Effector memory CD8-positive, alpha-beta T cell (primary cell): ENCODE measurements at regions not wholly inside any gene's neighbourhood (a gene's known extent, or its start where the extent isn't known, plus 50 kb on each side); places are given as distances from the start of the nearest gene placed in this dataset.

Experiments
- ATAC-seq: fragments of 150-1000 bp; cut with Tn5 transposase; replicated peaks from 2 replicates; pipeline ENCODE4 v1.10.0; 2021; ENCODE audit warnings: mild to moderate bottlenecking, moderate library complexity
- DNase-seq, 3 experiments: peaks; one replicate each; pipeline ENCODE4 v3.0.0; 2021
- H3K27ac Mint-ChIP-seq, 2 donors: one replicate each; pipeline ENCODE4 v1.8.0; 2022; ENCODE audit warnings: mild to moderate bottlenecking in 2 of 2, mixed read lengths in 2 of 2, moderate library complexity in 2 of 2
- H3K27me3 Mint-ChIP-seq, 2 donors: one replicate each; pipeline ENCODE4 v1.8.0; 2022; ENCODE audit warnings: mixed read lengths in 2 of 2
- H3K36me3 Mint-ChIP-seq: one replicate; pipeline ENCODE4 v1.8.0; 2022; ENCODE audit warnings: mild to moderate bottlenecking, moderate library complexity, mixed read lengths; ENCODE audit not compliant: insufficient read depth
- H3K4me1 Mint-ChIP-seq, 2 donors: one replicate each; pipeline ENCODE4 v1.8.0; 2022; ENCODE audit warnings: low read depth in 2 of 2, mixed read lengths in 2 of 2
- H3K4me3 Mint-ChIP-seq, 2 donors: one replicate each; pipeline ENCODE4 v1.8.0; 2022; ENCODE audit warnings: mild to moderate bottlenecking in 2 of 2, mixed read lengths in 2 of 2, moderate library complexity in 2 of 2
- H3K9me3 Mint-ChIP-seq, 2 donors: one replicate each; pipeline ENCODE4 v1.8.0; 2022; ENCODE audit warnings: mixed read lengths in 2 of 2

DNA sequence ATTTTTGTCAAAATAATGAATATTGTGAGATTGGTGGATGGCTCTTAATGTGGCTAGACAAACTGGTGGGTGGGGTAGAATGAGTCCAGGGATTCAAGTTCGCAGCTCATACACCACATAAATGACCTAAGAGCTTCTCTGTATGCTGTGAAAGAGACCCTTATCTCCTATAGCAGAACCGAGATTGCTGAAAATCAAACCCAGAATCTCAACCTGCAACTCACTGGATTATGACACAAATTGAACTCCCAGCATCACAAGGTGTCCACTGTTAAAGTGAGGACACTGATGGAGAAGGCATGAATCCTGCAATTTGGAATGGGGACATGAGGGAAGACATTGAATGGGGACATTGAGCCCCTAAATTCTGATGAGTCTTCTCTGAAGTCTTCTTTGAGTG, 51.3 kb upstream of the CNKSR3 start:
- DNase-seq (no peak), ATAC-seq (no peak)
- H3K27me3 Mint-ChIP-seq = peaks cover 5 to 19% of the 10 kb centered on the region in 2 donors
- H3K9me3 Mint-ChIP-seq = no peaks in the 10 kb centered on the region
- no peaks in the 10 kb centered on the region for H3K4me1 Mint-ChIP-seq
- H3K36me3 Mint-ChIP-seq = no peaks in the 10 kb centered on the region
- H3K4me3 Mint-ChIP-seq = no peak overlapping the region
- no peak overlapping the region for H3K27ac Mint-ChIP-seq

DNA sequence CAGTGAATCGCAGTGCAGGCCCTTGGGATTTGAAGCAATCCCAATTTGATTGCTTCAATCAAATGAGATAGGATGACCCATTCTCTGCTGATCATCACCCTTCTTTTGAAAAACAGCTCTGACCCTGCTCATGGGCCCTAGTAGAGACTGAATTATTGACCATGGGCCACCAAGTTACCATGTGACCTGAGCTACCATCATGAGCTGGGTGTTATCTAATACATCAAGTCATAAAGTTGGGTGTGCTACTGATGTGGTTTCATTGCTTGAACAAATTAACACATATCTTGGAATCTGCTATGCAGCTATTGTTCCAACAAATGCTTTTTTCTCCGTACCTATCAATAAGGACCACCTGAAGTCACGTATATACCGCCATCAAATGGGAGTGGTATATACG, 54.8 kb upstream of the CNKSR3 start:
- H3K4me1 Mint-ChIP-seq = no peaks in the 10 kb centered on the region
- H3K4me3 Mint-ChIP-seq = no peak overlapping the region
- H3K27me3 Mint-ChIP-seq = peaks cover 15 to 18% of the 10 kb centered on the region in 2 donors
- no peak overlapping the region for H3K27ac Mint-ChIP-seq
- H3K36me3 Mint-ChIP-seq = no peaks in the 10 kb centered on the region
- DNase-seq (no peak), ATAC-seq (no peak)
- no peaks in the 10 kb centered on the region for H3K9me3 Mint-ChIP-seq

DNA sequence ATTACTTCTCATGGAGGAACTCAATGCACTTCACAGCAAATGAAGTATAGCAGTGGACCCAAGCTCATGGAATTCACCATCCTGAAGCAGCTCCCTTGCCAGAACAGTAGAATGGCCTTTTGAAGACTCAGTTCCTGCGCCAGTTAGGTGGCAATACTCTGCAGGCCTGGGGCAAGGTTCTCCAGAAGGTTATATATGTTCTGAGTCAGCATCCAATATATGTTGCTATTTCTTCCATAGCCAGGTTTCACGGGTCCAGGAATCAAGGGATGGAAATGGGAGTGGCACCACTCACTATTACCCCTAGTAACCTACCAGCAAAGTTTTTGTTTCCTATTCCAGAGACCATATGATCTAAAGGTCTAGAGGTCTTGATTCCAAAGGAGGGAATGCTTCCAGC, 56.4 kb upstream of the CNKSR3 start:
- Mint-ChIP-seq H3K36me3 (no peaks in the 10 kb centered on the region), H3K27ac (no peak overlapping the region), H3K27me3 (peaks cover 13 to 16% of the 10 kb centered on the region in 2 donors), H3K4me1 (no peaks in the 10 kb centered on the region), H3K4me3 (no peak overlapping the region), H3K9me3 (no peaks in the 10 kb centered on the region)
- DNase-seq (no peak), ATAC-seq (no peak)

DNA sequence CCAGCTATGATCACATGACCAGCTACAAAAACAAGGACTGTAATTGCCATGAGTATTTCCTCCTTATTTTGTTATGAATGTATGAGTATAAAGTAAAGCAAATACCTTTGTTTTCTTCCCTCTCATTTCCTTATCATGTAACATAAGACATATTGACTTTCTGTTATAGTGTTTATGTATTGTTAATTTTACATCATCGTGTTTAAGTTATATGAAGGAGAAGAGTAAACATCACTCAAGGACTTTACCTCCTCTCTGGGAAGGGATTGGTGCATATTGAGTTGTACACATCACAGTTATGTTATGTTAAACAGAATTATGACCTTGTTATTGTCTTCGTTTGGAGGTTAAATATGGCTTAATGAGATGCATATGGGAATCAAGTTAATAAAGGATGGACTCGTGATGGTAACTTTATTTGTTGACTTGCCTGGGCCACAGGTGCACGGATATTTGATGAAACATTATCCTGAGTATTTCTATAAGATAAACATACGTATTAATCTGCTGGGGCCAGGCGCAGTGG, 57.3 kb upstream of the CNKSR3 start:
- ATAC-seq (no peak), DNase-seq (no peak)
- no peaks in the 10 kb centered on the region for H3K36me3 Mint-ChIP-seq
- H3K27ac Mint-ChIP-seq = no peak overlapping the region
- no peaks in the 10 kb centered on the region for H3K9me3 Mint-ChIP-seq
- H3K4me3 Mint-ChIP-seq = no peak overlapping the region
- H3K27me3 Mint-ChIP-seq = peaks cover 16 to 22% of the 10 kb centered on the region in 2 donors
- H3K4me1 Mint-ChIP-seq = no peaks in the 10 kb centered on the region

DNA sequence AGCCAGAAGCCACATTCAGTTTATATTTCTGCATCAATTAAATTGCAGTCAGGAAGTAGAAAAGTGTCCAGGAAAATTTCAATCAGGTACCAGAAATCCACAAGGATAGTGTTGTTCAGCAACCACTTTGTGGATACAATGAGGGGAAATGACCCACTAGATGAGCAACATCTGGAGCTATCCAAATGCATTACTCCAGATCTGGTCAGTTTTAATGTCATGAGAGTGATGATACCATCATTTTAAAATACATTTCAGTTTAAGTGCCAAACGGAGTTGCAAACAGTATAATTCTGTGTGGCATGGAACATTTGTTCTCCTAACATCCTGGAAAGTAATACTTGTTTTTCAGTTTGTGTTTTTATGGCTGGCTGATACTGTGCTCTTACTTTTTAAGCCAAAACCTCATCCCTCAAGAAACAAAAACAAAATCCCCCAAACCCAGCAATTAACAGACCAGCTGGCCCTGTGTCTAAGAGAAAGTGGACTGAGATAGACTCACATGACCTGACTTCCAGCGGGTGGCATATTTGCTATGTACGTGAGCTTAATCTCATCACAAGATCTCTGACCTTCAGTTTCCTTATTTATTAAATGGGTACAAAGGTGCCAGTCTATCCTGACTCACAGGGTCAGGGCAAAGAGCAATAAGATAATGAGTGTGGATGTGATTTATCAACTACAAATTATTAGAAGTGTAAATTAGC, 58.8 kb upstream of the CNKSR3 start:
- no peaks in the 10 kb centered on the region for H3K36me3 Mint-ChIP-seq
- H3K27ac Mint-ChIP-seq = no peak overlapping the region
- no peak for ATAC-seq
- no peak overlapping the region for H3K4me3 Mint-ChIP-seq
- peaks cover 22 to 28% of the 10 kb centered on the region in 2 donors for H3K27me3 Mint-ChIP-seq
- no peaks in the 10 kb centered on the region for H3K9me3 Mint-ChIP-seq
- no peaks in the 10 kb centered on the region for H3K4me1 Mint-ChIP-seq
- DNase-seq = no peak

DNA sequence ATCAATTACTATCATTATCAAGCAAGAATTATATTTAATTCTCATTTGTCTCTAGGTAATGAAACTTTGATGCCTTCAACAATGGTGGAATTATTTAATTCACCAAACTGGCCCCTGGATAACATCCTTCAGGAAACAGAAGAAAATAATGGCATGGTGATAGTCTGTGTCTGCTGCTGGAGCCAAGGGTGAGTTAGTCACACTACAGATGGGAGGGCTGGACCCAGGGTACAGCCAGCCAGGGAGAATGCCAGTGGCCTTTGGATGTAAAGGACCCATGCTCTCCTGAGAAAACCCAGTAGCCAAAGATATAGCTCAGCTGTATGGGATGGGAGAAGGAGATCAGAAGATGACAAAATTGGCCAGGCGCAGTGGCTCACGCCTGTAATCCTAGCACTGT, 60.0 kb upstream of the CNKSR3 start:
- Mint-ChIP-seq H3K4me3 (no peak overlapping the region), H3K36me3 (no peaks in the 10 kb centered on the region), H3K27ac (no peak overlapping the region), H3K4me1 (no peaks in the 10 kb centered on the region), H3K27me3 (peaks cover 28% of the 10 kb centered on the region in 2 donors), H3K9me3 (no peaks in the 10 kb centered on the region)
- DNase-seq (no peak), ATAC-seq (no peak)

DNA sequence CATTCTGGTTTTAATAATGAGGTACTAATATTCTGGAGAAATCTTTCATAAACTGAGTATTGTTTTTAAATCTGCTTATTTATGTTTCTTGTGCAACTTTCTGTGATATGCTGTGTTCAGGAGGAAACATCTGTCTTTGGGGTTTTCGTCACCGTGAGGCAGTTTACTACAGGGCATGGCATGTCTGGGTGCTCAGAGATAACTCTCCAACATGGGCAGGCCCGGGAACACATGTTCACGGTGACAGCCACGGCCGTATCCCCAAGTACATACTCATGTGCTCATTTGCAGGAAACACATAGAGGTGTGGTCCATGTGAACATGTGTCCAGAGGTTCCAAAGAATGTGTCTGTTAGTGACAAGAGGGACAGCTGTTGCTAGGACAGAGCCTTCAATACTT, 62.1 kb upstream of the CNKSR3 start:
- no peaks in the 10 kb centered on the region for H3K4me1 Mint-ChIP-seq
- no peaks in the 10 kb centered on the region for H3K9me3 Mint-ChIP-seq
- H3K36me3 Mint-ChIP-seq = peaks cover 2% of the 10 kb centered on the region
- DNase-seq = no peak
- H3K27me3 Mint-ChIP-seq = peaks cover 23 to 28% of the 10 kb centered on the region in 2 donors
- H3K4me3 Mint-ChIP-seq = no peak overlapping the region
- ATAC-seq = no peak
- no peak overlapping the region for H3K27ac Mint-ChIP-seq

DNA sequence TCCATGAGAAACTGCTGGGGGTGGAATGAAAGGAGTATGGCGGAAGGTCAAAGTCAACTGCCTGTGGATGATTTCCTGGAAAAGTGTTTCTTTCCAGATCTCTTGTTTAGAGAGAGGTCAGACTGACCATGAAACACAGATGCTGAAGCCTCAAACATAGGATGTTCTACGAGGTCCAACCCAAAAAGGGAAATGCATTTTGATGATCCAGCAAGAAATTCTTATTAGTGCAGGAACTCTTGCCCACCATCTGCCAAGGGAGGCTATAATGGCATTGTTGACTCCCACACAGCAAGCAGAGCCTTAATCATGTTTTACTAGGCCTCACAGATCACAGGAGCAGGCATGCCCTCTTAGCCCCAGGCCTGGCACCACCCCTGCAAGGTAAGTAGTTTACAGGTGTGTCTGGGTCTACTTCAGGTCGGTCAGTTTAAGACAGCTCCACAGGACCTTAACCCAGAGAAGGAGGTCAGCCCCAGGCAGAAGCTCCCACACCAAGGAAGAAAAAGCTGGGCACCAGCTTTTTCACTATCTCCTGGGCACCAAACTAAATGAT, 67.6 kb upstream of the CNKSR3 start:
- no peak for ATAC-seq
- no peak overlapping the region for H3K27ac Mint-ChIP-seq

DNA sequence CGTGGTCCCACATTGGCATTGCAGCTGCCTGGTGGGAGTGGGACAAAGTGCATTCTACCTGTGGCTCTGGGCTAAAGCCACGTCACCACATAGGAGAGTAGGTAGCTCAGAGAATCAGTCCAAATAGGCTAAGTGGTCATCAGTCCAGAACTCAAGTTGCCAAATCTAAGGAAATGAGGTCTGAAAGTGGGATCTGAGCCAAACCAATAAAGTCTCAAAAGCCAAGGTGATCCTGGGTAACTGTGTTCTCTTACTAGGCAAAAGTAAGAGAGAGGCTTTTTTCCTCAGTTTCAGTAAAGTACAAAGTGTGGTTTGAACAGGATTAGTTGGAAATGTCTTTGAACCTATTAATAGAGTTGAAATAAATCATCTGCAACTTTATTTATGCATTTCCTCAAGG, 68.6 kb upstream of the CNKSR3 start:
- Mint-ChIP-seq H3K4me1 (no peaks in the 10 kb centered on the region), H3K9me3 (no peaks in the 10 kb centered on the region), H3K27ac (no peak overlapping the region), H3K4me3 (no peak overlapping the region), H3K27me3 (peaks cover 6 to 24% of the 10 kb centered on the region in 2 donors), H3K36me3 (peaks cover 2% of the 10 kb centered on the region)
- ATAC-seq (no peak), DNase-seq (no peak)

More for the DNA sequence above, 67.6 kb upstream of the CNKSR3 start:
- no peak overlapping the region for H3K4me3 Mint-ChIP-seq
- peaks cover 2% of the 10 kb centered on the region for H3K36me3 Mint-ChIP-seq
- no peak for DNase-seq
- H3K9me3 Mint-ChIP-seq = no peaks in the 10 kb centered on the region
- H3K27me3 Mint-ChIP-seq = peaks cover 6 to 33% of the 10 kb centered on the region in 2 donors
- no peaks in the 10 kb centered on the region for H3K4me1 Mint-ChIP-seq

DNA sequence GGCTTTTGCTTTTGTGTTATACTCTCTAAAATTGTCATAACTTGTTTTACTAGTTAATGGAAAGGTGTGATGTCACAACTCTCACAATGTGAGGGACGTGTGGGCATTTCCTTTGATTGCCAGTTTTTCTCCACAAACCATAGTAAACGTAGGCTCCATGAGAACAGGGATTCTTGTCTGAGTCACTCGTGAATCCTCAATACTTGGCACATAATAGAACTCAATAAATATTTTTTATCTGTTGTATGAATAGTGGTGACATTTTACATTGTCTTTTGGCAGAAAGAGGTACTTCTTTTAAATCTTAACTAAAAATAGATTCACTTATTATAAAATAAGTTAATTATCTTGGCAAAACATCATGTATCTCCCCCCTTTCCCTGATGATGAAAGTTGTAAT, 69.0 kb upstream of the CNKSR3 start:
- H3K4me1 Mint-ChIP-seq = no peaks in the 10 kb centered on the region
- ATAC-seq (no peak), DNase-seq (no peak)
- H3K27ac Mint-ChIP-seq = no peak overlapping the region
- H3K4me3 Mint-ChIP-seq = no peak overlapping the region
- peaks cover 2% of the 10 kb centered on the region for H3K36me3 Mint-ChIP-seq
- H3K27me3 Mint-ChIP-seq = peaks cover 6 to 20% of the 10 kb centered on the region in 2 donors
- no peaks in the 10 kb centered on the region for H3K9me3 Mint-ChIP-seq

DNA sequence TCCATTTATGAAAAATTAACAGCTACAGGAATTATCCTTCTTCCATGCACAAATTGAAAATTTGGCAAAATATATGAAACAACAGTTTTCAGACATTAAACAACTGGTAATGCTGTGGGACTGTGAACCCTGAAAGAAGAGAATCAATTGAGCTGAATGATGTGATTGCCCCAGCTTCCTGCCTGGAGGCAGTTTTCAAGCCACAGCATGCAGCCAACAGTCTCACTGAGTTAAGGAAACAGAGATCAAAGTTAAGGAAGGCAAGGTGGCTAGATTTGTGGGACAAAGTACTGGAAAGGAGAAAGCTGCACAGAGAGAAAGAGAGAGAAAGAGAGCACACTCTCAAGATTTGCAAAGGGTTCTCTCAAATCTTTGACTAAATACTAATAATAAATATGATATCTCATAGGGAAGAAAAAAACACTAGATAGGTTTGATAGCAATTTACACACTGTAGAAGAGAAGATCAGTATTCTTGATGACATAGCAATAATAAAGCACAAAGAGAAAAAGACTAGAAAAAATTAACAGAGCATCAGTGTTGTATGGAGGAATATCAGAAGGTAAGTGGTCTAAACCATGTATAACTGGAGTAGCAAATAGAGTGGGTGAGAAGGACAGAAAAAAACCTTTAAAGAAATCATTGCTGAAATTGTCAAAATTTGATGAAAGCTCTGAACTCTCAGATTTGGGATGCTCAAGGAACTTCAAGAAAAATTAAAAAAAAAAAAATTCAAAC, 70.1 kb upstream of the CNKSR3 start:
- H3K36me3 Mint-ChIP-seq = peaks cover 2% of the 10 kb centered on the region
- DNase-seq = no peak
- peaks cover 0 to 20% of the 10 kb centered on the region in 2 donors for H3K27me3 Mint-ChIP-seq
- no peak overlapping the region for H3K27ac Mint-ChIP-seq
- H3K9me3 Mint-ChIP-seq = no peaks in the 10 kb centered on the region
- H3K4me1 Mint-ChIP-seq = no peaks in the 10 kb centered on the region
- no peak overlapping the region for H3K4me3 Mint-ChIP-seq
- no peak for ATAC-seq

DNA sequence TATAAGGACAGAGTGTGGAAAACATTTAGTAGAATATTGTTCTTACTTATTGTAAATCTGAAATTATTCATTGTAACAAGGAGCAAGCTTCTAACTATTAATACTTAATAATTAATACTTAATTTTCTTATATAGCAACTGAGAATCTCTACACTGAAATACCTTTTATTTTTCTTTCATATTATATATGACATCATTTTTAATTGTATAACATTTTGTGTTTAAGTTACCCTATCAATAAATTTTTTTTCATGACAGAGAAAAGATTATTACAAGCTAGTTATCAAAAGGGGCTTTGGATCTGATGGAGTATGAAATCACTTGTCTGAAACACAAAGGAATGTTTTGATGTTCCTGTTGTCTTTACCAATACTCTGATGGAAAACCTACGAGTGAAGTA, 72.2 kb upstream of the CNKSR3 start:
- no peaks in the 10 kb centered on the region for H3K4me1 Mint-ChIP-seq
- no peaks in the 10 kb centered on the region for H3K36me3 Mint-ChIP-seq
- H3K9me3 Mint-ChIP-seq = no peaks in the 10 kb centered on the region

DNA sequence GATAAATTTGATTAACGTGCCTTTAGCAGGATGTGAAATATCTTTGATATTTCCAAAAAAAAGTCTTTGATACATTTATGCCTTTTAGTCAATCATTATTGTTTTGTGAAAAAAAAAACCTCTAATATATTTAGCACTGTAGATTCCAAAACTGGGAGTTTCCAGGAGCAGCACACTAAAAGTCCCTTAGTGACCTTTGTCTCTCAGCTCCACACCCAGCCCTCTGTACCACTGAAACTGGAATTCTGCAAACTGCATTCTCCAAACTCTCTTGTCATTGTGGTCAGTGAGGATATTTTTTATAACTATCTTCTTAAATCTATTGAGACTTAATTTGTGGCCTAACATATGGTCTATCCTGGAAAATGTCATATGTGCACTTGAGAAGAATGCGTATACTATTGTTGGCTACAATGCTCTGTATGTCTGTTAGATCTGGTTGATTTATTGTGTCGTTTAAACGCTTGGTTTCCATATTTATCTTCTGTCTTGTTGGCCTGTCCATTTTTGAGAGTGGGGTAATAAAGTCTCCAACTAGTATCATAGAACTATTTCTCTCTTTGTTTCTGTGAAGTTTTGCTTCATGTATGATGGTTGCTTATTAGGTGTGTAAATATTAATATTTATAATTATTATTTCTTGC, 73.2 kb upstream of the CNKSR3 start:
- no peak for ATAC-seq
- Mint-ChIP-seq H3K4me3 (no peak overlapping the region), H3K27me3 (peaks cover 11 to 15% of the 10 kb centered on the region in 2 donors), H3K27ac (no peak overlapping the region), H3K36me3 (no peaks in the 10 kb centered on the region), H3K9me3 (no peaks in the 10 kb centered on the region), H3K4me1 (no peaks in the 10 kb centered on the region)
- no peak for DNase-seq

More for the DNA sequence above, 72.2 kb upstream of the CNKSR3 start:
- no peak for DNase-seq
- Mint-ChIP-seq H3K27ac (no peak overlapping the region), H3K4me3 (no peak overlapping the region), H3K27me3 (peaks cover 9 to 22% of the 10 kb centered on the region in 2 donors)
- ATAC-seq = no peak
